Neural progenitor cell (in vitro differentiated cells): ENCODE measurements at regions not wholly inside any gene's neighbourhood (a gene's known extent, or its start where the extent isn't known, plus 50 kb on each side); places are given as distances from the start of the nearest gene placed in this dataset.

ENCODE experiments used
- DNase-seq: peaks from one replicate; pipeline ENCODE4 v3.0.0-alpha.2; 2016; ENCODE audit warnings: low spot score
- H2AFZ ChIP-seq: fragments of 200-600 bp; sonication (generic); replicated peaks from 2 replicates; pipeline ENCODE4 v1.6.1; 2016; ENCODE audit warnings: antibody characterized with exemption
- H3F3A ChIP-seq: fragments of 200-600 bp; sonication (generic); 2 replicates; pipeline ENCODE4 v1.6.1; 2016; ENCODE audit warnings: antibody characterized with exemption, low read depth
- H3K27ac ChIP-seq: fragments of 200-600 bp; sonication (generic); 2 replicates; pipeline ENCODE4 v1.5.1; 2016; ENCODE audit warnings: mild to moderate bottlenecking
- H3K27me3 ChIP-seq: fragments of 200-600 bp; sonication (generic); 2 replicates; pipeline ENCODE4 v1.6.1; 2016; ENCODE audit warnings: mild to moderate bottlenecking, moderate library complexity
- H3K36me3 ChIP-seq: fragments of 200-600 bp; sonication (generic); 2 replicates; pipeline ENCODE4 v1.5.1; 2016
- H3K4me1 ChIP-seq: fragments of 200-600 bp; sonication (generic); 2 replicates; pipeline ENCODE4 v1.6.1; 2016; ENCODE audit warnings: mixed run types
- H3K4me2 ChIP-seq: fragments of 200-600 bp; sonication (generic); 2 replicates; pipeline ENCODE4 v1.6.1; 2016
- H3K4me3 ChIP-seq: fragments of 200-600 bp; sonication (generic); 2 replicates; pipeline ENCODE4 v1.5.1; 2016
- H3K79me2 ChIP-seq: fragments of 200-600 bp; sonication (generic); 2 replicates; pipeline ENCODE4 v1.6.1; 2016; ENCODE audit warnings: low read depth
- H3K9ac ChIP-seq: fragments of 200-600 bp; sonication (generic); 2 replicates; pipeline ENCODE4 v1.6.1; 2016
- H3K9me3 ChIP-seq: fragments of 200-600 bp; sonication (generic); 2 replicates; pipeline ENCODE4 v1.5.1; 2016; ENCODE audit warnings: low read depth
- H4K20me1 ChIP-seq: fragments of 200-600 bp; sonication (generic); 2 replicates; pipeline ENCODE4 v1.6.1; 2016; ENCODE audit warnings: low read depth
- H3K27ac Mint-ChIP-seq: 3 replicates; pipeline ENCODE4 v1.8.0; 2021; ENCODE audit warnings: mixed read lengths
- H3K27me3 Mint-ChIP-seq: 2 replicates; pipeline ENCODE4 v1.8.0; 2022; ENCODE audit warnings: low read depth, mild to moderate bottlenecking, inconsistent platforms, moderate library complexity, mixed read lengths; ENCODE audit not compliant: insufficient read depth
- H3K36me3 Mint-ChIP-seq: 3 replicates; pipeline ENCODE4 v1.8.0; 2021; ENCODE audit warnings: mixed read lengths
- H3K4me1 Mint-ChIP-seq: 3 replicates; pipeline ENCODE4 v1.8.0; 2021; ENCODE audit warnings: mixed read lengths
- H3K4me3 Mint-ChIP-seq: 3 replicates; pipeline ENCODE4 v1.8.0; 2021; ENCODE audit warnings: mild to moderate bottlenecking, moderate library complexity, mixed read lengths
- H3K9me3 Mint-ChIP-seq: 3 replicates; pipeline ENCODE4 v1.8.0; 2020; ENCODE audit warnings: mixed read lengths
- CTCF ChIP-seq: fragments of 200-600 bp; sonication (generic); IDR thresholded peaks from 2 replicates; pipeline ENCODE4 v1.5.1; 2017; ENCODE audit warnings: antibody characterized with exemption, mild to moderate bottlenecking
- EZH2 ChIP-seq: fragments of 200-600 bp; sonication (generic); IDR thresholded peaks from 2 replicates; pipeline ENCODE4 v1.6.1; 2017; ENCODE audit warnings: antibody characterized with exemption, mild to moderate bottlenecking, moderate library complexity
- EZH2phosphoT487 ChIP-seq: fragments of 200-600 bp; sonication (generic); IDR thresholded peaks from 2 replicates; pipeline ENCODE4 v1.6.1; 2017; ENCODE audit warnings: antibody characterized with exemption

GRCh38 chr2:126990605-126991532, 92.2 kb downstream of the TEX51 start:
- Mint-ChIP-seq H3K27me3 (peaks cover 5% of the 10 kb centered on the region), H3K4me1 (no peaks in the 10 kb centered on the region), H3K36me3 (no peaks in the 10 kb centered on the region), H3K27ac (no peak overlapping the region), H3K4me3 (no peak overlapping the region), H3K9me3 (peaks cover 8% of the 10 kb centered on the region)
- no peak overlapping the region for H3K9ac ChIP-seq
- H3K4me3 ChIP-seq = no peak overlapping the region
- H2AFZ ChIP-seq = no peak overlapping the region
- TF ChIP-seq EZH2 = no peak
- no peak for TF ChIP-seq CTCF
- no peak for TF ChIP-seq EZH2phosphoT487
- H3K4me2 ChIP-seq = no peak overlapping the region
- H3K27me3 ChIP-seq = no peaks in the 10 kb centered on the region
- no peak for DNase-seq
- H3K36me3 ChIP-seq = no peaks in the 10 kb centered on the region
- no peaks in the 10 kb centered on the region for H3F3A ChIP-seq
- H3K27ac ChIP-seq = no peak overlapping the region
- no peaks in the 10 kb centered on the region for H3K4me1 ChIP-seq
- H3K9me3 ChIP-seq = no peaks in the 10 kb centered on the region
- no peaks in the 10 kb centered on the region for H4K20me1 ChIP-seq
- H3K79me2 ChIP-seq = no peaks in the 10 kb centered on the region

GRCh38 chr2:126994340-126994777, 95.7 kb downstream of the TEX51 start:
- no peaks in the 10 kb centered on the region for H3K9me3 ChIP-seq
- no peak overlapping the region for H3K27ac Mint-ChIP-seq
- H4K20me1 ChIP-seq = no peaks in the 10 kb centered on the region
- H3K4me3 ChIP-seq = no peak overlapping the region
- no peaks in the 10 kb centered on the region for H3K9me3 Mint-ChIP-seq
- no peak overlapping the region for H3K9ac ChIP-seq
- H3F3A ChIP-seq = no peaks in the 10 kb centered on the region
- H3K36me3 Mint-ChIP-seq = no peaks in the 10 kb centered on the region
- peaks cover 6% of the 10 kb centered on the region for H3K27me3 Mint-ChIP-seq
- H3K4me3 Mint-ChIP-seq = no peak overlapping the region
- no peaks in the 10 kb centered on the region for H3K36me3 ChIP-seq
- no peaks in the 10 kb centered on the region for H3K79me2 ChIP-seq
- TF ChIP-seq CTCF (no peak), EZH2phosphoT487 (no peak), EZH2 (no peak)
- H2AFZ ChIP-seq = peak overlapping the region; percentile 17
- H3K27me3 ChIP-seq = no peaks in the 10 kb centered on the region
- no peaks in the 10 kb centered on the region for H3K4me1 ChIP-seq
- H3K4me2 ChIP-seq = no peak overlapping the region
- no peak overlapping the region for H3K27ac ChIP-seq
- no peaks in the 10 kb centered on the region for H3K4me1 Mint-ChIP-seq
- no peak for DNase-seq

- Histone ChIP-seq H3K36me3 (no peaks in the 10 kb centered on the region), H3K4me2 (no peak overlapping the region), H3K27me3 (no peaks in the 10 kb centered on the region), H3K27ac (no peak overlapping the region), H3K4me1 (no peaks in the 10 kb centered on the region), H4K20me1 (no peaks in the 10 kb centered on the region), H3K79me2 (no peaks in the 10 kb centered on the region), H3K9ac (no peak overlapping the region), H3K9me3 (no peaks in the 10 kb centered on the region), H3F3A (no peaks in the 10 kb centered on the region), H2AFZ (peak overlapping the region; percentile 57), H3K4me3 (no peak overlapping the region)
- H3K4me1 Mint-ChIP-seq = no peaks in the 10 kb centered on the region
- H3K27me3 Mint-ChIP-seq = peaks cover 5% of the 10 kb centered on the region
- TF ChIP-seq EZH2phosphoT487 = no peak
- TF ChIP-seq EZH2 = no peak
- no peak for TF ChIP-seq CTCF
- H3K9me3 Mint-ChIP-seq = no peaks in the 10 kb centered on the region
- DNase-seq = no peak
- no peak overlapping the region for H3K4me3 Mint-ChIP-seq
- no peaks in the 10 kb centered on the region for H3K36me3 Mint-ChIP-seq
- H3K27ac Mint-ChIP-seq = no peak overlapping the region
These were observed 97.1 kb downstream of the TEX51 start for GRCh38 chr2:126995621-126996377.
